ENCODE measurements at regions not wholly inside any gene's neighbourhood (a gene's known extent, or its start where the extent isn't known, plus 50 kb on each side); places are given as distances from the start of the nearest gene placed in this dataset.

- TF ChIP-seq POLR2A (IDR thresholded peaks at IDR 0.05), result no peak
- TF ChIP-seq CTCF (IDR thresholded peaks at IDR 0.05 in 8 of 11, conservative IDR thresholded peaks at IDR 0.05 in 3 of 11), result no peak
These were observed 84.2 kb upstream of the RNPC3 start for GRCh38 chr1:103441342-103441741.
